Sigmoid colon (tissue), 4 donors: ENCODE measurements at regions not wholly inside any gene's neighbourhood (a gene's known extent, or its start where the extent isn't known, plus 50 kb on each side); places are given as distances from the start of the nearest gene placed in this dataset.

ENCODE experiments used
- CTCF ChIP-seq, 4 experiments: fragments of 450-650 bp in 3 of 4; fragments of 200-600 bp in 1 of 4; IDR thresholded peaks; one replicate each; pipeline ENCODE4 v1.5.1; 2016 to 2019; ENCODE audit warnings: antibody characterized with exemption in 4 of 4, mild to moderate bottlenecking in 3 of 4, moderate library complexity in 2 of 4
- EP300 ChIP-seq, 4 donors: sonication (generic); formaldehyde crosslinking; IDR thresholded peaks; one replicate each; pipeline ENCODE4 v1.6.1; 2017; ENCODE audit warnings: antibody characterized with exemption in 4 of 4
- POLR2A ChIP-seq, 2 donors: fragments of 450-650 bp; IDR thresholded peaks; one replicate each; pipeline ENCODE4 v1.6.1; 2016; ENCODE audit warnings: antibody characterized with exemption in 2 of 2, mild to moderate bottlenecking in 2 of 2, moderate library complexity in 2 of 2
- POLR2AphosphoS5 ChIP-seq, 4 donors: sonication (generic); formaldehyde crosslinking; IDR thresholded peaks; one replicate each; pipeline ENCODE4 v1.6.1; 2017; ENCODE audit warnings: antibody characterized with exemption in 4 of 4

- TF ChIP-seq POLR2AphosphoS5 (IDR thresholded peaks at IDR 0.05) (no peak), CTCF (IDR thresholded peaks at IDR 0.05) (no peak), EP300 (IDR thresholded peaks at IDR 0.05) (no peak), POLR2A (IDR thresholded peaks at IDR 0.05) (no peak)
Measured at GRCh38 chr2:60105906-60106305, 447.5 kb downstream of the BCL11A start.
